BLaER1 treated with 17β-estradiol and CSF1 and Interleukin-3, amounts not matched to agents 10 nM and 100 nM (cell line): ENCODE measurements at regions not wholly inside any gene's neighbourhood (a gene's known extent, or its start where the extent isn't known, plus 50 kb on each side); places are given as distances from the start of the nearest gene placed in this dataset.

Experiments
- H3K27ac ChIP-seq, 11 experiments: shearing (Covaris generic); formaldehyde crosslinking; 2 replicates each; pipeline ENCODE4 v1.8.1; 2022
- H3K27me3 ChIP-seq, 11 experiments: shearing (Covaris generic); formaldehyde crosslinking; 2 replicates each; pipeline ENCODE4 v1.8.1; 2022
- H3K36me3 ChIP-seq, 11 experiments: shearing (Covaris generic); formaldehyde crosslinking; 2 replicates each; pipeline ENCODE4 v1.8.1; 2022
- H3K4me1 ChIP-seq, 10 experiments: shearing (Covaris generic); formaldehyde crosslinking; 2 replicates each; pipeline ENCODE4 v1.8.1; 2022
- H3K4me2 ChIP-seq, 11 experiments: shearing (Covaris generic); formaldehyde crosslinking; 2 replicates each; pipeline ENCODE4 v1.8.1; 2022
- H3K4me3 ChIP-seq, 10 experiments: shearing (Covaris generic); formaldehyde crosslinking; 2 replicates each; pipeline ENCODE4 v1.8.1; 2022
- H3K9ac ChIP-seq, 11 experiments: shearing (Covaris generic); formaldehyde crosslinking; 2 replicates each; pipeline ENCODE4 v1.8.1; 2022
- H3K9me3 ChIP-seq, 11 experiments: shearing (Covaris generic); formaldehyde crosslinking; replicated peaks in 1 of 11; 2 replicates each; pipeline ENCODE4 v1.8.1; 2022
- H4K20me1 ChIP-seq, 11 experiments: shearing (Covaris generic); formaldehyde crosslinking; 2 replicates each; pipeline ENCODE4 v1.8.1; 2022
- Cebpa-rat ChIP-seq, 11 experiments: shearing (Covaris generic); IDR thresholded peaks; 2 replicates each; pipeline ENCODE4 v1.8.1; 2022

DNA sequence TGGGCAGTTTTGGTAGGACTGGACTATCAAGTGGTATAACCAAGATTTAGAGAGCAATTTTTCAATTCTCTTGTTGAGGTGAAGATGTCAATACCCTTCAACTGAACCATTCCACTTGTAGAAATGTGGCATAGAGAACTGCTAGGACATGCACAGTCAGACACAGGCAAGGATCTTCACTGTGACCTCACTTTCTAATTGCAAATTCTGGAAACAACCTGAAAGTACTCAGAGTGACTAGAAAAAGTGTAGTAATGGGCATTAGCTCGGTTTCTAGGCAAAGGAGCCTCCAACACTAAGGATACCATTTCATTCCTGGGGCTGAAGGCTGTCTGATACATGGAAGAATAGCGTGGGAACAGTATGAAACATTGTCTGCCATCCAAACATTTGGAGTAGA is 433.0 kb upstream of the RUNX1 start:
- peak overlapping the region in 2 of 11 experiments; percentile 14 to 29; a peak in 2 of 22 replicates for H3K4me2 ChIP-seq
- H3K36me3 ChIP-seq: 0 out of 22 replicates have a peak, but pooled peaks cover 0 to 6% (median 0%) of the 10 kb centered on the region in 11 experiments
- no peaks in the 10 kb centered on the region for H3K27me3 ChIP-seq
- no peak overlapping the region for H3K9ac ChIP-seq
- no peak overlapping the region for H3K4me3 ChIP-seq
- H3K27ac ChIP-seq: 0 out of 22 replicates have a peak overlapping the region, but pooled peaks of 1 of the 11 experiments have one; percentile 11
- H4K20me1 ChIP-seq: no peaks in the 10 kb centered on the region
- TF ChIP-seq Cebpa-rat (IDR thresholded peaks at IDR 0.05): no peak
- peaks cover 11 to 31% (median 17%) of the 10 kb centered on the region in 11 experiments; a peak in 17 of 22 replicates for H3K9me3 ChIP-seq
- peaks cover 0 to 47% (median 21%) of the 10 kb centered on the region in 10 experiments; a peak in 15 of 20 replicates for H3K4me1 ChIP-seq

DNA sequence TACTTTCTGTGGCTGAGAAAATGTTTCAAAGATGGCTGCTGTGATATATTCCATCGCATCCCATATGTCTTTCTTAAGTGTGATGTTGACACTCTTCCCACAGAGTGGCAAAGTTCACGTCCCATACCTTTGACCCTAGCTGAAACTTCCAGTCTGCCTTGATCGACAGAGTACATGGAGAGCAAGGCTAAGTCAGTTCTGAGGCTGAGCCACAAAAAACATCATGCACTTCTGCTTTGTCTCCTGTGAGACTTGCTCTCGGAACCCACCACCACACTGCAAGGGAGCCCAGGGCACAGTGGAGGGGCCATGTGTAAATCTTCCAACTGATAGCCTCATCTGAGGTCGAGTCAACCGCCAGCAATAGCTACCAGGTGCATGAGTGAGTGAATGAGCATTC is 431.9 kb upstream of the RUNX1 start:
- Histone ChIP-seq H3K36me3 (0 out of 22 replicates have a peak, but pooled peaks cover 0 to 6% (median 0%) of the 10 kb centered on the region in 11 experiments), H3K27ac (peak overlapping the region in 1 of 11 experiments; percentile 8; a peak in 1 of 22 replicates), H3K27me3 (no peaks in the 10 kb centered on the region), H3K4me1 (peaks cover 7 to 58% (median 31%) of the 10 kb centered on the region in 10 experiments), H3K4me2 (peak overlapping the region in 1 of 11 experiments; percentile 29; a peak in 3 of 22 replicates), H3K9me3 (peaks cover 11 to 42% (median 18%) of the 10 kb centered on the region in 11 experiments; a peak in 17 of 22 replicates), H4K20me1 (no peaks in the 10 kb centered on the region), H3K9ac (no peak overlapping the region), H3K4me3 (no peak overlapping the region)
- TF ChIP-seq Cebpa-rat (IDR thresholded peaks at IDR 0.05): no peak

DNA sequence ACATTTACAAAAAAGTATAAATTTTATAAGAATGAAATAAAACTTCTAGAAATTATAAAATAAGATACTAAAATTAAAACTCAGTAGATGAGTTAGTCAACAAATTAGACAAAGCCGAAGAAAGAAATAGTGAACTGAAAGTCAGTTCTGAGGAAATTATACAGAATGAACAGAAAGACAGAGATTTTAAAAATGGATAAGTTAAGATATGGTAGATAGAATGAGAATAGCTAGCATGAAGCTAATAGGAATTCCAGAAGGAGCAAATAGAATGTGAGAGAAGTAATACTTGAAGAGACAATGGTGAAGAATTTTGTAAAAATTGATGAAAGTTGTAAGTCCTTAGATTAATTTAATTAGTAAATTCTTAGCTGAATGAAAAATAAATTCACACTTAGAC is 430.4 kb upstream of the RUNX1 start:
- H3K27me3 ChIP-seq: no peaks in the 10 kb centered on the region
- H3K4me2 ChIP-seq: no peak overlapping the region; a peak in 1 of 22 replicates
- H3K36me3 ChIP-seq: 0 out of 22 replicates have a peak, but pooled peaks cover 0 to 6% (median 0%) of the 10 kb centered on the region in 11 experiments
- H3K9ac ChIP-seq: no peak overlapping the region
- peaks cover 18 to 64% (median 46%) of the 10 kb centered on the region in 10 experiments for H3K4me1 ChIP-seq
- H3K4me3 ChIP-seq: no peak overlapping the region
- peak overlapping the region in 2 of 11 experiments; percentile 97 to 99; a peak in 3 of 22 replicates for H3K27ac ChIP-seq
- TF ChIP-seq Cebpa-rat (IDR thresholded peaks at IDR 0.05): no peak
- H3K9me3 ChIP-seq: peaks cover 11 to 55% (median 18%) of the 10 kb centered on the region in 11 experiments; a peak in 17 of 22 replicates
- no peaks in the 10 kb centered on the region for H4K20me1 ChIP-seq

DNA sequence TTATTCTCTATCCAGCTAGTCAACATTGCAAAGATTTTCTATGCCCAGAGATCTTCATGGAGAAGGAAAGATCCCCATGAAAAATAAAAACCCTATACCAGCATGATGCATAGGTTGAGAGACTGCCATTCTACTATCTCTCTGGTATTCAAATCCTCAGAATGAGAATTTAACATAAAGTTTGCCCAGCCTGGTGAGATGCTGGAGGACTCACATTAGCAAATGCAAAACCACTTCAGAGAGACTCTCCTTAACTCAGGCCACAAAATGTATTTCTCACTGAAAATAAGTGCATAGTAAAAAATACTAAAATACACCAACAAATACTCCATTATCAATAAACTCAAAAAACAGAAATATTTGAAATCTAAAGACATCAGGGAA is 430.0 kb upstream of the RUNX1 start:
- no peaks in the 10 kb centered on the region for H3K27me3 ChIP-seq
- H3K4me3 ChIP-seq: no peak overlapping the region
- H3K36me3 ChIP-seq: 0 out of 22 replicates have a peak, but pooled peaks cover 0 to 6% (median 0%) of the 10 kb centered on the region in 11 experiments
- peak overlapping the region in 3 of 11 experiments; percentile 59 to 85 (median 84); a peak in 5 of 22 replicates for H3K9ac ChIP-seq
- peak overlapping the region; percentile 83 to 99 (median 89); a peak in 19 of 22 replicates for H3K27ac ChIP-seq
- no peaks in the 10 kb centered on the region for H4K20me1 ChIP-seq
- H3K9me3 ChIP-seq: peaks cover 11 to 59% (median 18%) of the 10 kb centered on the region in 11 experiments; a peak in 17 of 22 replicates
- TF ChIP-seq Cebpa-rat (IDR thresholded peaks at IDR 0.05): no peak
- peaks cover 19 to 68% (median 50%) of the 10 kb centered on the region in 10 experiments for H3K4me1 ChIP-seq
- H3K4me2 ChIP-seq: peak overlapping the region in 8 of 11 experiments; percentile 30 to 88 (median 60); a peak in 13 of 22 replicates

DNA sequence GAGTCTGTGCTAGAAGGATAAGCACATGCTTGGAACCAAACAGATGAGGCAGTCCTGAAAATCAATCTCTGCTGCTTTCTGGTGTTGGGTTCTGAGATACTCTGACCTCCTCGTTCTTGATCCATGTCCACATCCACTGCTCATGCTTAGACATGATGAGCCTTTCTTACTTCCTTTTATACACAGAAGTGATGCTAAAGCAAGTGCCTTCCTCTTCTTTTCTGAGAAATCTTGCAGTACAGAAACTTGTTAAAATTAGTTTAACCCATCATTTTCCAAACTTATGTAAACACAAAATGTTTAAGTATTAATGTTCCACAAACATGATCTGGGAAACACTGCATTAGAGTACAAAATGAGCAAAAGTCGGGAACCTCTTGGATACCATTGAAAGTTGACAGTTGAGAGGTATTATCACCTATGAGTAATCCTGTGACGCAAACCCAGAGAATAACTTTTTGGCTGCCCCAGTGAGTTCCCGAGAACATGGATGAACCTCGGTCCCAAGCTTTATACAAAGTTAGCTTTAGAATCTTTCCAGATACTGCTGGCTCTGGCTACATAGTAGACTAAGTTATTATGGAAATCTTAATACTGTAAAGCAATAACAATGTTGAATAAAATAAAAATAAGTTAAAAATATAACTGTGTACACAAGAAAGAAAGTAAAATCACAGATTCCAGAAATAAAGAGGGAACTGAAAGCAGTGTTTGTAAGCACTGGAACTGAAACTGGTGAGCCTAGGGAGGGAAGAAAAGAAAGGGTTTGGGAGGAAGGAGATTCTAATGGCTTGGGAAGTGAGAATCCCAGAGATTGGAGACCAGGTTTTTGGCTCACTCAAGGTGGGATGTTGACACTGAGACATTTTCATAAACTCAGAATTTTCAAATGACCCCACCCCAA is 429.3 kb upstream of the RUNX1 start:
- no peak for TF ChIP-seq Cebpa-rat (IDR thresholded peaks at IDR 0.05)
- H3K4me2 ChIP-seq: peak overlapping the region in 8 of 11 experiments; percentile 30 to 88 (median 60); a peak in 16 of 22 replicates

DNA sequence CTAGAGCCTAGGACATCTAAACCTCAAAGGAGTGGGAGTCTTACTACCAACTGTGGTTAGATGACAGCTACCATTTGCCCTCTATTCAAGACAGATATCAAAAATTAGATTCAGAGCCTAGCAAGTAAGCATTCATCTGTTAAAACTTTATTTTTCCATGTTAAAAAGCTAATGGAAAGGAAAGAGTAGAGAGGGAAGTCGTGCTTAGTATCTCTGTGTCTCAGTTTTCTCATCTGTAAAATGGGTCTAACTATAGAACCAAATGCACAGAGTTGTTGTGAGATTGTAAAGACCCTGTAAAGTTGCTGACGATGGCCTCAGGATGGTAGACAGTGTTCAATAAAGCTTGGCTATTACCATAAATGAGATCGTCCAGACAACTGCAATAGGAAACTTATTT is 428.5 kb upstream of the RUNX1 start:
- Histone ChIP-seq H3K9ac (peak overlapping the region in 4 of 11 experiments; percentile 51 to 85 (median 72); a peak in 9 of 22 replicates), H3K4me2 (peak overlapping the region in 8 of 11 experiments; percentile 30 to 88 (median 60); a peak in 15 of 22 replicates), H3K4me1 (peaks cover 19 to 73% (median 57%) of the 10 kb centered on the region in 10 experiments), H3K36me3 (0 out of 22 replicates have a peak, but pooled peaks cover 0 to 6% (median 0%) of the 10 kb centered on the region in 11 experiments), H4K20me1 (no peaks in the 10 kb centered on the region), H3K27ac (peak overlapping the region; percentile 83 to 99 (median 89)), H3K9me3 (peaks cover 11 to 59% (median 18%) of the 10 kb centered on the region in 11 experiments; a peak in 17 of 22 replicates), H3K27me3 (no peaks in the 10 kb centered on the region), H3K4me3 (0 out of 20 replicates have a peak overlapping the region, but pooled peaks of 1 of the 10 experiments have one; percentile 6)
- TF ChIP-seq Cebpa-rat (IDR thresholded peaks at IDR 0.05): no peak

More for the DNA sequence above, 429.3 kb upstream of the RUNX1 start:
- H3K9ac ChIP-seq: peak overlapping the region in 4 of 11 experiments; percentile 51 to 85 (median 72); a peak in 9 of 22 replicates
- H3K27me3 ChIP-seq: no peaks in the 10 kb centered on the region
- H3K27ac ChIP-seq: peak overlapping the region; percentile 83 to 99 (median 89)
- peaks cover 19 to 73% (median 54%) of the 10 kb centered on the region in 10 experiments for H3K4me1 ChIP-seq
- H4K20me1 ChIP-seq: no peaks in the 10 kb centered on the region
- peak overlapping the region in 2 of 10 experiments; percentile 6 to 19; a peak in 2 of 20 replicates for H3K4me3 ChIP-seq
- H3K36me3 ChIP-seq: 0 out of 22 replicates have a peak, but pooled peaks cover 0 to 6% (median 0%) of the 10 kb centered on the region in 11 experiments
- peaks cover 11 to 59% (median 18%) of the 10 kb centered on the region in 11 experiments; a peak in 17 of 22 replicates for H3K9me3 ChIP-seq

DNA sequence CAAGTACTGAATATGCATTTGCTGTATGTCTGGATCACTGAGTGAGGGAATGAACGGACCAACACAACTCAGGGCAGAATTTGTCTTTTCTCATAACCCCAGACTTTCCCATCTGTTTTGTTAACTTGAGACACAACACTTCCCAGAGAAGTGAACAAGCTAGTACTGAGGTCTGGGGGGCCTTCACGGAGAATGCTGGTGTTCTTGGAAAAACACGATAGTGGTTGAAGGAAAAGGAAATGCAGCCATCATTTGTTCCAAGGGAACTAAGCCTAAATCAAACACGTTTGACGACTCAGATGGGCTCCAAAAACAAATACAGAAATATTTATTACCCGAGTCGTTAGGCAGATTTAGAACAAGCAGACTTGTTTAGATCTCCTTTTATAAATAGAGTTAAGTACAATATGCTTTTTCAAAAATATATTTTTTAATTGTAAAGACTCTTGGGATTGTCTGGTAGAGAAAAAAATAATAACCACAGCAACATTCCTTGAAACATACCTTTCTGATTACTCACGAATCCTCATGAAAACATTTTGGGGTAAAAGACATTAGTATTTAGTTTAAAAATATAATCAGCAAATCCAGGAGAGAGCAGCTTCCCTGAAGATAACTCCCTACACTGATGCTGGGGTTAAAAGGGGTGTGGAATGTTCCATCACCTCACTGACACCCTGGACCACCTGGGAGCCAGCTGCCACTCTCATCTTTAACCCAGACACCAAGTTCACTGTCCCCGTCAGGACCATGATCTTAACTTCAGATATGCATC is 427.7 kb upstream of the RUNX1 start:
- Histone ChIP-seq H3K4me2 (peak overlapping the region; percentile 23 to 88 (median 55); a peak in 21 of 22 replicates), H3K4me3 (no peak overlapping the region)

More for the DNA sequence above, 427.7 kb upstream of the RUNX1 start:
- peak overlapping the region; percentile 57 to 85 (median 69); a peak in 20 of 22 replicates for H3K9ac ChIP-seq
- peaks cover 11 to 59% (median 18%) of the 10 kb centered on the region in 11 experiments; a peak in 17 of 22 replicates for H3K9me3 ChIP-seq
- H3K4me1 ChIP-seq: peaks cover 19 to 79% (median 59%) of the 10 kb centered on the region in 10 experiments
- TF ChIP-seq Cebpa-rat (IDR thresholded peaks at IDR 0.05): no peak
- H3K36me3 ChIP-seq: 0 out of 22 replicates have a peak, but pooled peaks cover 0 to 6% (median 0%) of the 10 kb centered on the region in 11 experiments
- H3K27ac ChIP-seq: peak overlapping the region; percentile 83 to 99 (median 89)
- H4K20me1 ChIP-seq: no peaks in the 10 kb centered on the region
- no peaks in the 10 kb centered on the region for H3K27me3 ChIP-seq
